ENCODE measurements at regions not wholly inside any gene's neighbourhood (a gene's known extent, or its start where the extent isn't known, plus 50 kb on each side); places are given as distances from the start of the nearest gene placed in this dataset.

GRCh38 chr10:121236621-121237020, 361.6 kb downstream of the FGFR2 start:
- H2AFZ ChIP-seq (ENCODE audit: insufficient read depth, low read length, poor library complexity) = no peak overlapping the region
- H2BK120ac ChIP-seq (ENCODE audit: insufficient read depth, low read length, poor library complexity) = no peak overlapping the region
- H3K14ac ChIP-seq (ENCODE audit: low read length) = no peak overlapping the region
- H3K79me1 ChIP-seq (ENCODE audit: low read length) = no peaks in the 10 kb centered on the region
- no peak overlapping the region for H3K9ac ChIP-seq (ENCODE audit: low read length)
- no peaks in the 10 kb centered on the region for H3K79me2 ChIP-seq (ENCODE audit: control insufficient read depth, insufficient read depth, low read length, poor library complexity)
- no peak overlapping the region for H3K4me2 ChIP-seq (ENCODE audit: low read length)
- H3K4me3 ChIP-seq (ENCODE audit: low read depth, low read length) = no peak overlapping the region
- H3K36me3 ChIP-seq (ENCODE audit: control insufficient read depth in 1 of 2, insufficient read depth in 2 of 2, low read length in 2 of 2) = no peaks in the 10 kb centered on the region
- H3K9me3 ChIP-seq (ENCODE audit: insufficient read depth, low read depth, low read length) = no peaks in the 10 kb centered on the region
- H4K8ac ChIP-seq (ENCODE audit: low read depth, low read length) = no peak overlapping the region
- no peak overlapping the region for H3K4ac ChIP-seq (ENCODE audit: low read depth, low read length)
- no CpG with 5 or more reads among the region's 4 CpGs for WGBS (ENCODE audit: extremely low coverage, insufficient coverage, insufficient read length)
- no peaks in the 10 kb centered on the region for H3K27me3 ChIP-seq (ENCODE audit: insufficient read depth, low read length)
- DNase-seq = no peak
- no peak overlapping the region for H3K27ac ChIP-seq (ENCODE audit: low read depth, low read length)
- no peak overlapping the region for H3K18ac ChIP-seq (ENCODE audit: low read length)
- no peak overlapping the region for H2BK5ac ChIP-seq (ENCODE audit: low read depth, low read length, poor library complexity)
- no peaks in the 10 kb centered on the region for H3K4me1 ChIP-seq (ENCODE audit: control insufficient read depth in 1 of 2, insufficient read depth in 2 of 2, low read length in 2 of 2)
- no peak overlapping the region for H2BK12ac ChIP-seq (ENCODE audit: low read length)
- no peak overlapping the region for H3K23ac ChIP-seq (ENCODE audit: low read length)
- H2AK5ac ChIP-seq (ENCODE audit: low read length) = no peak overlapping the region
- no peak overlapping the region for H4K12ac ChIP-seq (ENCODE audit: low read depth, low read length)
- H4K91ac ChIP-seq (ENCODE audit: low read depth, low read length) = no peak overlapping the region

GRCh38 chr10:121237718-121238117, 360.5 kb downstream of the FGFR2 start:
- no peak overlapping the region for H3K18ac ChIP-seq (ENCODE audit: low read length)
- H2AK5ac ChIP-seq (ENCODE audit: low read length) = no peak overlapping the region
- H3K4me3 ChIP-seq (ENCODE audit: low read depth, low read length) = no peak overlapping the region
- no peak overlapping the region for H4K12ac ChIP-seq (ENCODE audit: low read depth, low read length)
- H3K27ac ChIP-seq (ENCODE audit: low read depth, low read length) = no peak overlapping the region
- H3K14ac ChIP-seq (ENCODE audit: low read length) = no peak overlapping the region
- H2BK5ac ChIP-seq (ENCODE audit: low read depth, low read length, poor library complexity) = no peak overlapping the region
- no peak overlapping the region for H2AFZ ChIP-seq (ENCODE audit: insufficient read depth, low read length, poor library complexity)
- peaks cover 0 to under 1% of the 10 kb centered on the region in 2 experiments for H3K4me1 ChIP-seq (ENCODE audit: control insufficient read depth in 1 of 2, insufficient read depth in 2 of 2, low read length in 2 of 2)
- WGBS (ENCODE audit: extremely low coverage, insufficient coverage, insufficient read length) = no CpG with 5 or more reads among the region's 2 CpGs
- H2BK120ac ChIP-seq (ENCODE audit: insufficient read depth, low read length, poor library complexity) = no peak overlapping the region
- H2BK12ac ChIP-seq (ENCODE audit: low read length) = no peak overlapping the region
- DNase-seq = no peak
- no peak overlapping the region for H4K8ac ChIP-seq (ENCODE audit: low read depth, low read length)
- H3K79me2 ChIP-seq (ENCODE audit: control insufficient read depth, insufficient read depth, low read length, poor library complexity) = no peaks in the 10 kb centered on the region
- no peak overlapping the region for H4K91ac ChIP-seq (ENCODE audit: low read depth, low read length)
- H3K79me1 ChIP-seq (ENCODE audit: low read length) = no peaks in the 10 kb centered on the region
- no peaks in the 10 kb centered on the region for H3K27me3 ChIP-seq (ENCODE audit: insufficient read depth, low read length)
- H3K4ac ChIP-seq (ENCODE audit: low read depth, low read length) = no peak overlapping the region
- H3K36me3 ChIP-seq (ENCODE audit: control insufficient read depth in 1 of 2, insufficient read depth in 2 of 2, low read length in 2 of 2) = no peaks in the 10 kb centered on the region
- no peak overlapping the region for H3K4me2 ChIP-seq (ENCODE audit: low read length)
- no peak overlapping the region for H3K9ac ChIP-seq (ENCODE audit: low read length)
- no peaks in the 10 kb centered on the region for H3K9me3 ChIP-seq (ENCODE audit: insufficient read depth, low read depth, low read length)
- H3K23ac ChIP-seq (ENCODE audit: low read length) = no peak overlapping the region

DNA sequence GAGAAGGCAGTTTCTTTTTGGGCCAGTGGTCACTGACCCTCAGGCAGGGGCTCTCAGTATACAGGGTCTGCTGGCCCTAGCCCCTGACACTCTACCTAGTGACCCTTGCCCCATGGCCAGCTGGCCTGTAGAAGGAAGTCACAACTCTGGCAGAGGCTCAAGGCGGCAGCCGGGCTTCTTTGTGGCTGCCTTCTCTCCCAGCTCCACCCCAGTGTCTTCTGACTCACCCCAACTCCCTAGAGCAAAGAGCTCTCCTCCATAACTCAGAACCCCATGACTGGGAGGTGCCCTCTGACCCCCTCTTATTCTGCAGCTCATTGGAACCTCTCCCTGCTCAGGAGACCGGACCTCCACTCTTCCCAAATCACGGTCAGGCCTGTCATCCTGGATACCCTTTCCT, 358.2 kb downstream of the FGFR2 start:
- no peak overlapping the region for H2BK12ac ChIP-seq (ENCODE audit: low read length)
- H2AK5ac ChIP-seq (ENCODE audit: low read length) = no peak overlapping the region
- H2AFZ ChIP-seq (ENCODE audit: insufficient read depth, low read length, poor library complexity) = no peak overlapping the region
- no peak overlapping the region for H4K91ac ChIP-seq (ENCODE audit: low read depth, low read length)
- no peak overlapping the region for H3K4ac ChIP-seq (ENCODE audit: low read depth, low read length)
- H3K36me3 ChIP-seq (ENCODE audit: control insufficient read depth in 1 of 2, insufficient read depth in 2 of 2, low read length in 2 of 2) = no peaks in the 10 kb centered on the region
- no peaks in the 10 kb centered on the region for H3K79me2 ChIP-seq (ENCODE audit: control insufficient read depth, insufficient read depth, low read length, poor library complexity)
- H3K18ac ChIP-seq (ENCODE audit: low read length) = no peak overlapping the region
- H3K27me3 ChIP-seq (ENCODE audit: insufficient read depth, low read length) = no peaks in the 10 kb centered on the region
- no peak overlapping the region for H2BK120ac ChIP-seq (ENCODE audit: insufficient read depth, low read length, poor library complexity)
- no peak overlapping the region for H3K4me2 ChIP-seq (ENCODE audit: low read length)
- no peak for DNase-seq
- H3K14ac ChIP-seq (ENCODE audit: low read length) = no peak overlapping the region
- WGBS (ENCODE audit: extremely low coverage, insufficient coverage, insufficient read length) = no CpG with 5 or more reads among the region's 4 CpGs
- no peak overlapping the region for H3K23ac ChIP-seq (ENCODE audit: low read length)
- H3K4me3 ChIP-seq (ENCODE audit: low read depth, low read length) = no peak overlapping the region
- no peak overlapping the region for H3K9ac ChIP-seq (ENCODE audit: low read length)
- H4K12ac ChIP-seq (ENCODE audit: low read depth, low read length) = no peak overlapping the region
- H4K8ac ChIP-seq (ENCODE audit: low read depth, low read length) = no peak overlapping the region
- H3K79me1 ChIP-seq (ENCODE audit: low read length) = peaks cover 5% of the 10 kb centered on the region
- H3K4me1 ChIP-seq (ENCODE audit: control insufficient read depth in 1 of 2, insufficient read depth in 2 of 2, low read length in 2 of 2) = peaks cover 3 to 6% of the 10 kb centered on the region in 2 experiments
- H3K27ac ChIP-seq (ENCODE audit: low read depth, low read length) = no peak overlapping the region
- no peak overlapping the region for H2BK5ac ChIP-seq (ENCODE audit: low read depth, low read length, poor library complexity)
- no peaks in the 10 kb centered on the region for H3K9me3 ChIP-seq (ENCODE audit: insufficient read depth, low read depth, low read length)

- peaks cover 3 to 9% of the 10 kb centered on the region in 2 experiments for H3K4me1 ChIP-seq (ENCODE audit: control insufficient read depth in 1 of 2, insufficient read depth in 2 of 2, low read length in 2 of 2)
- no peaks in the 10 kb centered on the region for H3K36me3 ChIP-seq (ENCODE audit: control insufficient read depth in 1 of 2, insufficient read depth in 2 of 2, low read length in 2 of 2)
- H3K4ac ChIP-seq (ENCODE audit: low read depth, low read length) = no peak overlapping the region
Observed at GRCh38 chr10:121240556-121240955, 357.7 kb downstream of the FGFR2 start.

More at GRCh38 chr10:121240556-121240955, 357.7 kb downstream of the FGFR2 start:
- H3K9ac ChIP-seq (ENCODE audit: low read length) = no peak overlapping the region
- no peak overlapping the region for H4K8ac ChIP-seq (ENCODE audit: low read depth, low read length)
- H3K9me3 ChIP-seq (ENCODE audit: insufficient read depth, low read depth, low read length) = no peaks in the 10 kb centered on the region
- H3K14ac ChIP-seq (ENCODE audit: low read length) = no peak overlapping the region
- no peak overlapping the region for H3K4me2 ChIP-seq (ENCODE audit: low read length)
- no peak overlapping the region for H4K91ac ChIP-seq (ENCODE audit: low read depth, low read length)
- no peaks in the 10 kb centered on the region for H3K79me2 ChIP-seq (ENCODE audit: control insufficient read depth, insufficient read depth, low read length, poor library complexity)
- H2AFZ ChIP-seq (ENCODE audit: insufficient read depth, low read length, poor library complexity) = no peak overlapping the region
- no peak for DNase-seq
- no peak overlapping the region for H4K12ac ChIP-seq (ENCODE audit: low read depth, low read length)
- no peak overlapping the region for H3K23ac ChIP-seq (ENCODE audit: low read length)
- no peak overlapping the region for H3K4me3 ChIP-seq (ENCODE audit: low read depth, low read length)
- no peak overlapping the region for H2BK5ac ChIP-seq (ENCODE audit: low read depth, low read length, poor library complexity)
- peaks cover 8% of the 10 kb centered on the region for H3K79me1 ChIP-seq (ENCODE audit: low read length)
- no peak overlapping the region for H2AK5ac ChIP-seq (ENCODE audit: low read length)
- H3K27ac ChIP-seq (ENCODE audit: low read depth, low read length) = no peak overlapping the region
- no peak overlapping the region for H3K18ac ChIP-seq (ENCODE audit: low read length)
- no peaks in the 10 kb centered on the region for H3K27me3 ChIP-seq (ENCODE audit: insufficient read depth, low read length)
- no peak overlapping the region for H2BK12ac ChIP-seq (ENCODE audit: low read length)
- WGBS (ENCODE audit: extremely low coverage, insufficient coverage, insufficient read length) = no CpG with 5 or more reads among the region's 2 CpGs
- no peak overlapping the region for H2BK120ac ChIP-seq (ENCODE audit: insufficient read depth, low read length, poor library complexity)

Measured in trophoblast cell (in vitro differentiated cells and primary cell).